B cell (primary cell): ENCODE measurements at regions not wholly inside any gene's neighbourhood (a gene's known extent, or its start where the extent isn't known, plus 50 kb on each side); places are given as distances from the start of the nearest gene placed in this dataset.

Source experiments
- EZH2 ChIP-seq: IDR thresholded peaks from 2 replicates; pipeline ENCODE4 v1.6.1; 2012; ENCODE audit warnings: borderline replicate concordance, low read depth, mild to moderate bottlenecking, moderate library complexity, low read length; ENCODE audit not compliant: insufficient read depth, poor library complexity, severe bottlenecking
- TF ChIP-seq, protein P1 (sequence below): fragments of 200-600 bp; IDR thresholded peaks from one replicate; pipeline ENCODE4 v1.8.0; 2022; ENCODE audit warnings: antibody characterized with exemption, mild to moderate bottlenecking

DNA sequence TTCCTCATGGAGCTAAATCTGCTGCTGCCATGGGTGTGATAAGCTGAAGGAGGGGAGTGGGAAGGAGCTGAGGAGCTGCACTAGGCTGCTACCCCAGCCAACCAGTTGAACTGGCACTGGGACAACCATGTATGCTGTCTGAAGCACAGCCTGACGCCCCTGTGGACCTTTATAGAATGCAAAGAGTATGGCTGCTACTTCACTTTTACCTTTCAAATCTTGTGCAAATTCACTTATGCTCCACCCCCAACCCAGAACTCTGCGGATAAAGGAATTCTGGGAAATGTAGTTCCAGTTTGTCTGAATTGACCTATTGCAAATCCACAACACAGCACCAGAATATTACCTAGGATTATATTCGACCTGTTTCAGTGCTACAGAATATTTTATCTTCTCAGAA lies 217.4 kb upstream of the SLC35B3 start:
- TF ChIP-seq, protein P1, sequence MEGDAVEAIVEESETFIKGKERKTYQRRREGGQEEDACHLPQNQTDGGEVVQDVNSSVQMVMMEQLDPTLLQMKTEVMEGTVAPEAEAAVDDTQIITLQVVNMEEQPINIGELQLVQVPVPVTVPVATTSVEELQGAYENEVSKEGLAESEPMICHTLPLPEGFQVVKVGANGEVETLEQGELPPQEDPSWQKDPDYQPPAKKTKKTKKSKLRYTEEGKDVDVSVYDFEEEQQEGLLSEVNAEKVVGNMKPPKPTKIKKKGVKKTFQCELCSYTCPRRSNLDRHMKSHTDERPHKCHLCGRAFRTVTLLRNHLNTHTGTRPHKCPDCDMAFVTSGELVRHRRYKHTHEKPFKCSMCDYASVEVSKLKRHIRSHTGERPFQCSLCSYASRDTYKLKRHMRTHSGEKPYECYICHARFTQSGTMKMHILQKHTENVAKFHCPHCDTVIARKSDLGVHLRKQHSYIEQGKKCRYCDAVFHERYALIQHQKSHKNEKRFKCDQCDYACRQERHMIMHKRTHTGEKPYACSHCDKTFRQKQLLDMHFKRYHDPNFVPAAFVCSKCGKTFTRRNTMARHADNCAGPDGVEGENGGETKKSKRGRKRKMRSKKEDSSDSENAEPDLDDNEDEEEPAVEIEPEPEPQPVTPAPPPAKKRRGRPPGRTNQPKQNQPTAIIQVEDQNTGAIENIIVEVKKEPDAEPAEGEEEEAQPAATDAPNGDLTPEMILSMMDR, result no peak
- no peak for TF ChIP-seq EZH2
